WERI-Rb-1 (cell line): ENCODE measurements at regions not wholly inside any gene's neighbourhood (a gene's known extent, or its start where the extent isn't known, plus 50 kb on each side); places are given as distances from the start of the nearest gene placed in this dataset.

Experiments
- DNase-seq: peaks from one replicate; pipeline ENCODE4 v3.0.0-alpha.2; 2020
- H3K27ac ChIP-seq: fragments of 250-450 bp; sonication (Bioruptor Pico); 2 replicates; pipeline ENCODE4 v1.5.1; 2020; ENCODE audit warnings: mild to moderate bottlenecking, moderate library complexity
- H3K27me3 ChIP-seq: fragments of 250-450 bp; sonication (Bioruptor Pico); 2 replicates; pipeline ENCODE4 v1.5.1; 2021; ENCODE audit warnings: mild to moderate bottlenecking, low read depth, moderate library complexity; ENCODE audit not compliant: insufficient read depth, severe bottlenecking
- H3K36me3 ChIP-seq: fragments of 250-450 bp; sonication (Bioruptor Pico); 2 replicates; pipeline ENCODE4 v1.5.1; 2020; ENCODE audit warnings: mild to moderate bottlenecking, moderate library complexity
- H3K4me3 ChIP-seq: 2 replicates; pipeline ENCODE4 v1.5.1; 2011; ENCODE audit warnings: low read depth, mild to moderate bottlenecking, control low read depth, low read length
- H3K9me3 ChIP-seq: fragments of 250-450 bp; sonication (Bioruptor Pico); 2 replicates; pipeline ENCODE4 v1.5.1; 2021; ENCODE audit warnings: mild to moderate bottlenecking, moderate library complexity; ENCODE audit not compliant: severe bottlenecking
- TF ChIP-seq, protein P1 (sequence below): IDR thresholded peaks from 2 replicates; pipeline ENCODE4 v1.5.1; 2011; ENCODE audit warnings: low read depth, mild to moderate bottlenecking, control low read depth, inconsistent platforms, low read length

DNA sequence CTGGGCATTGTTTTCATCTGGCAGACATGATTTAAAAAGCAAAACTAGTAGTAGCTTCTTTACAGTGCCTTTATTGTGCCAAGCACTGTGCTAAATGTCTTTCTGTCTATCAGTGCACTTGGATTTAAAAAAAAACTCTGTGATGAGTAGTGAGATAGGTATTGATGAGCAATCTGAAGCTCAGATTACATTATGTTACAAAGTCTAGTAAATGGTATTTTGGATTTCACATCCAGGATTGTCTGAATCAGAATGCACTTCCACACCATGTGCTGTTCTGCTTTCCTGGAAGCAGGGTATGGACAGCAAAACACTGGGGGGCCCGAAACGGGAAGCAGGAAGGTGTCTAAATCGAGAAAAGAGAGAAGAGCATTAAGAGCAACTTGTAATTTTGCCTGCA is 103.4 kb upstream of the CCN2 start:
- TF ChIP-seq, protein P1, sequence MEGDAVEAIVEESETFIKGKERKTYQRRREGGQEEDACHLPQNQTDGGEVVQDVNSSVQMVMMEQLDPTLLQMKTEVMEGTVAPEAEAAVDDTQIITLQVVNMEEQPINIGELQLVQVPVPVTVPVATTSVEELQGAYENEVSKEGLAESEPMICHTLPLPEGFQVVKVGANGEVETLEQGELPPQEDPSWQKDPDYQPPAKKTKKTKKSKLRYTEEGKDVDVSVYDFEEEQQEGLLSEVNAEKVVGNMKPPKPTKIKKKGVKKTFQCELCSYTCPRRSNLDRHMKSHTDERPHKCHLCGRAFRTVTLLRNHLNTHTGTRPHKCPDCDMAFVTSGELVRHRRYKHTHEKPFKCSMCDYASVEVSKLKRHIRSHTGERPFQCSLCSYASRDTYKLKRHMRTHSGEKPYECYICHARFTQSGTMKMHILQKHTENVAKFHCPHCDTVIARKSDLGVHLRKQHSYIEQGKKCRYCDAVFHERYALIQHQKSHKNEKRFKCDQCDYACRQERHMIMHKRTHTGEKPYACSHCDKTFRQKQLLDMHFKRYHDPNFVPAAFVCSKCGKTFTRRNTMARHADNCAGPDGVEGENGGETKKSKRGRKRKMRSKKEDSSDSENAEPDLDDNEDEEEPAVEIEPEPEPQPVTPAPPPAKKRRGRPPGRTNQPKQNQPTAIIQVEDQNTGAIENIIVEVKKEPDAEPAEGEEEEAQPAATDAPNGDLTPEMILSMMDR = no peak
- no peak overlapping the region for H3K4me3 ChIP-seq
- no peak overlapping the region for H3K27ac ChIP-seq
- no peaks in the 10 kb centered on the region for H3K9me3 ChIP-seq
- peaks cover 31% of the 10 kb centered on the region for H3K27me3 ChIP-seq
- no peak for DNase-seq
- H3K36me3 ChIP-seq = no peaks in the 10 kb centered on the region

DNA sequence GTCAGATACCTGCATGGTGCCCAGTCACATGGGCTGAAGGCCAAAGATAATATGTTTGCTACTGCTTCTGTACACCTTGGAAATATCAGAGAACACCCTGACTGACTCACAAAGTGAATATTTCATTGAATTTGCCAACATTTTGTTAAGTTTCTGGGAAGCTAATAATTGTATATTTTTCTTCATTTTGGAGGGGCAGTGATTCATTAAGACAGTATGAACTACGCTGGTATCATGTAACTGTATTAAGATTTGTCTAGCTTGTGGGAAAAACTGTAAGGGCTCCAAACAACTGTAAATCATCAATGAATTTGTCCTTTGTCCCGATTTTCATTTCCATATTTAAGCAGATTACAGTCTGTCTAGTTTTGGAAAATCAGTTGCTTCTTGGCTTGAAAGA is 102.3 kb upstream of the CCN2 start:
- Histone ChIP-seq H3K27ac (no peak overlapping the region), H3K9me3 (no peaks in the 10 kb centered on the region), H3K27me3 (peaks cover 30% of the 10 kb centered on the region)

DNA sequence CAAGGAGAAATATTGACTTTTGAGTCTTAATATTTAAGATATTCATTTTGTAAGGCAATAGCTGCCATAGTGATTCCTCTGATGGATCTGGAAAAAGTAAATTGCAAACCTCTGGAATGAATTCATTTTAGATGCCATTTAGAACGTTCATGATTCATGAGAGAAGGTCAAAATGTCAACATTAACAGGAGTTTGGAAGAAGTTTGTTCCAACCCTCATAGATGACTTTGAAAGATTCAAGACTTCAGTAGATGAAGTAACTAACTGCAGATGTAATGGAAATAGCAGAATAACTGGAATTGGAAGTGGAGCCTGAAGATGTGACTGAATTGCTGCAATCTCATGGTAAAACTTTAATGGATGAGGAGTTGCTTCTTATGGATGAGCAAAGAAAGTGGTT is 100.9 kb upstream of the CCN2 start:
- Histone ChIP-seq H3K36me3 (no peaks in the 10 kb centered on the region), H3K27me3 (peaks cover 34% of the 10 kb centered on the region), H3K27ac (no peak overlapping the region), H3K9me3 (no peaks in the 10 kb centered on the region), H3K4me3 (no peak overlapping the region)
- TF ChIP-seq, protein P1 = no peak
- DNase-seq = no peak

More for the DNA sequence above, 102.3 kb upstream of the CCN2 start:
- TF ChIP-seq, protein P1 = no peak
- no peaks in the 10 kb centered on the region for H3K36me3 ChIP-seq
- H3K4me3 ChIP-seq = no peak overlapping the region
- DNase-seq = no peak

DNA sequence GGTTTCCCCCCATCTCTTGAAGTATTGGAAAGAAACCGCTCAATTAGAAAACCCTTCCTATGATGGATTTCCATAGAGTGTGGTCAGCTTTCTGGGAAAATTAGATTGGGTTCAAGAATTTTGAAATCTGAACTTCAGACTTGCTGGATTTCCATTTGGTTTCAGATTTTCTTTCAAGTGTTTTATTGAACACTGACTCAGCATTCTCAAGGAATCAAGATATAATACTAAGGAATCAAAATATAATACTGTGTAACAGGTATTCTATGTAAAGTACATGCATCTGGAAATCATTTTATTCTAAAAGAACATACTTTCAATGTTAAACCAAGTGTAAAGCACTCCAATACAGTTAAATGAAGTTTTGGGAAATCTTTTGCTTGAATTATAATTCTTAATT is 94.7 kb upstream of the CCN2 start:
- H3K9me3 ChIP-seq = no peaks in the 10 kb centered on the region
- H3K4me3 ChIP-seq = no peak overlapping the region
- no peak for DNase-seq
- no peaks in the 10 kb centered on the region for H3K36me3 ChIP-seq
- no peak overlapping the region for H3K27ac ChIP-seq
- H3K27me3 ChIP-seq = peaks cover 41% of the 10 kb centered on the region
- TF ChIP-seq, protein P1 = no peak

DNA sequence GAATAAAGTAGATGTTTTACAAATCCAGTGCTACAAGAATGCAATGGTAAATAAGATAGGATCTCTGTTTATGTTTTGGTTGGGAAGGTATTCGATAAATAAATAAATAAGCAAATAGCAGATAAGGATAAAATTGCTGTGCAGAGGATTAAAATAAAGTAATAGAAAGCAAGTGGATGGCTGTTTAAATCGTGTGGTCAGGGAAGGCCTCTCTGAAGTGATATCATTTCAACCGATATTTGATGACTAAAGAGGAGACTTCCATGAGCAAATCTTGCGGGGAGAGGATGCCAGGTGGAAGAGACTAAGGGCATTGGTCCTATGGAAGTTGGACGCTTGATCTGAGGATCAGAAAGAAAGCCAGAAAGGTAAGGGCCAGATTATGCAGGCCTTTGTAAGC is 92.0 kb upstream of the CCN2 start:
- Histone ChIP-seq H3K27me3 (peaks cover 43% of the 10 kb centered on the region), H3K4me3 (no peak overlapping the region), H3K9me3 (no peaks in the 10 kb centered on the region), H3K36me3 (no peaks in the 10 kb centered on the region), H3K27ac (no peak overlapping the region)
- DNase-seq = no peak
- TF ChIP-seq, protein P1 = no peak

DNA sequence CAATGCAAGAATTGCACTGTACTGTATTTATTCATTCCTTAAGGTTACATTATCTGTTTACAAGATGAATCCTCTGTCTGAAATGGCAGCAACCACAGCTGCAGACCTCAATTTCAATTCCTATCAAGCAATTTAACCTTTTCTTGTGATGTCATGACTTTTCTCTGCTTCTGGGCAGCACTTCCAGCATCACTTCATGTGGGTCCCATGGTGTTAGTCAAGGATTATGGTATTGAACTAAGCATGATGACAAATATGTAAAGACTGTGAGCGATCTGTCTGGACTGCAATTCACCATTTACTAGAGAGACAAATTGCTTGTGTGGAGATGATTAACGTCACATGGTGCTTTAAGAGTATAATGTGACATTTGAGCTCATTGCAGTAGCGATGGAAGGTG is 90.5 kb upstream of the CCN2 start:
- TF ChIP-seq, protein P1 = no peak
- Histone ChIP-seq H3K9me3 (no peaks in the 10 kb centered on the region), H3K4me3 (no peak overlapping the region), H3K27me3 (peaks cover 42% of the 10 kb centered on the region), H3K27ac (no peak overlapping the region), H3K36me3 (no peaks in the 10 kb centered on the region)
- no peak for DNase-seq
